Sigmoid colon (tissue), 6 donors: ENCODE measurements at regions not wholly inside any gene's neighbourhood (a gene's known extent, or its start where the extent isn't known, plus 50 kb on each side); places are given as distances from the start of the nearest gene placed in this dataset.

Experiments used
- DNase-seq: peaks from one replicate; pipeline ENCODE4 v3.0.0-alpha.2; 2019
- H3K27ac ChIP-seq, 4 donors: fragments of 200-600 bp; sonication (generic); one replicate each; pipeline ENCODE4 v1.5.1; 2016 to 2019; ENCODE audit warnings: mild to moderate bottlenecking in 1 of 4
- H3K27me3 ChIP-seq, 3 donors: fragments of 200-600 bp; sonication (generic); one replicate each; pipeline ENCODE4 v1.5.1; 2019; ENCODE audit warnings: mild to moderate bottlenecking in 1 of 3
- H3K36me3 ChIP-seq, 4 donors: fragments of 200-600 bp; sonication (generic); one replicate each; pipeline ENCODE4 v1.5.1; 2016 to 2019
- H3K4me1 ChIP-seq, 4 donors: fragments of 200-600 bp; sonication (generic); one replicate each; pipeline ENCODE4 v1.5.1; 2017 to 2019
- H3K4me3 ChIP-seq, 4 donors: fragments of 200-600 bp; sonication (generic); one replicate each; pipeline ENCODE4 v1.5.1; 2017 to 2019; ENCODE audit warnings: mild to moderate bottlenecking in 2 of 4, moderate library complexity in 1 of 4
- H3K9me3 ChIP-seq, 4 donors: fragments of 200-600 bp in 3 of 4; sonication (generic) in 3 of 4; one replicate each; pipeline versions ENCODE4 v1.5.1 to v1.6.1; 2013 to 2019
- EP300 ChIP-seq, 4 donors: sonication (generic); formaldehyde crosslinking; IDR thresholded peaks; one replicate each; pipeline ENCODE4 v1.6.1; 2017; ENCODE audit warnings: antibody characterized with exemption in 4 of 4
- POLR2A ChIP-seq, 2 donors: fragments of 450-650 bp; IDR thresholded peaks; one replicate each; pipeline ENCODE4 v1.6.1; 2016; ENCODE audit warnings: antibody characterized with exemption in 2 of 2, mild to moderate bottlenecking in 2 of 2, moderate library complexity in 2 of 2
- POLR2AphosphoS5 ChIP-seq, 4 donors: sonication (generic); formaldehyde crosslinking; IDR thresholded peaks; one replicate each; pipeline ENCODE4 v1.6.1; 2017; ENCODE audit warnings: antibody characterized with exemption in 4 of 4
- WGBS, 2 donors: extraction: QIAGEN DNeasy Blood & Tissue Kit; methylation state at CpG; one replicate each; pipeline ENCODE4 v1.1.7; 2013; 5-methylcytosine and 5-hydroxymethylcytosine counted together
- intact Hi-C: fragments of 100-400 bp; cut with DNase I; formaldehyde crosslinking; loops from one replicate; pipeline ENCODE4 v1.15.1; 2023
- TF ChIP-seq, protein P1 (sequence below), 4 experiments: fragments of 450-650 bp in 3 of 4; fragments of 200-600 bp in 1 of 4; IDR thresholded peaks; one replicate each; pipeline ENCODE4 v1.5.1; 2016 to 2019; ENCODE audit warnings: antibody characterized with exemption in 4 of 4, mild to moderate bottlenecking in 3 of 4, moderate library complexity in 2 of 4
- donor health status: healthy with polysubstance abuse.
- donor health status: healthy.

DNA sequence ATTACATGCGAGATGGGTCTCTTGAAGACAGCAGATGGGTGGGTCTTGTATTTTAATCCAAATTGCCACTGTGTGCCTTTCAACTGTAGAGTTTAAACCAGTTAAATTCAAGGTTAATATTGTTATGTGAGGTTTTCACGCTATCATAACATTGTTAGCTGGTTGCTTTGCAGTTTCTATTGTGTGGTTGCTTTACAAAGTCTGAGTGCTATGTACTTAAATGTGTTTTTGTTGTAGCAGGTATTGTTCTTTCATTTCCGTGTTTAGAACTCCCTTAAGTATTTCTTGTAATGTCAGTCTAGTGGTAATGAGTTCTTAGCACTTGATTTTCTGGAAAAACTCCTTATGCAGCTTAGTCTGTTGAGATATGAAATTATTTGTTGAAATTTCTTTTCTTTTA, 193.3 kb downstream of the MOXD1 start:
- Histone ChIP-seq H3K27ac (no peak overlapping the region), H3K36me3 (no peaks in the 10 kb centered on the region), H3K9me3 (no peaks in the 10 kb centered on the region), H3K27me3 (no peaks in the 10 kb centered on the region), H3K4me3 (no peak overlapping the region), H3K4me1 (peaks cover 0 to 2% (median 0%) of the 10 kb centered on the region in 4 donors)
- WGBS, 2 donors: 89 to 93% methylated on average over 3 of the region's 3 CpGs
- DNase-seq: no peak
- TF ChIP-seq POLR2A (IDR thresholded peaks at IDR 0.05) (no peak), EP300 (IDR thresholded peaks at IDR 0.05) (no peak), POLR2AphosphoS5 (IDR thresholded peaks at IDR 0.05) (no peak)
- TF ChIP-seq, protein P1, sequence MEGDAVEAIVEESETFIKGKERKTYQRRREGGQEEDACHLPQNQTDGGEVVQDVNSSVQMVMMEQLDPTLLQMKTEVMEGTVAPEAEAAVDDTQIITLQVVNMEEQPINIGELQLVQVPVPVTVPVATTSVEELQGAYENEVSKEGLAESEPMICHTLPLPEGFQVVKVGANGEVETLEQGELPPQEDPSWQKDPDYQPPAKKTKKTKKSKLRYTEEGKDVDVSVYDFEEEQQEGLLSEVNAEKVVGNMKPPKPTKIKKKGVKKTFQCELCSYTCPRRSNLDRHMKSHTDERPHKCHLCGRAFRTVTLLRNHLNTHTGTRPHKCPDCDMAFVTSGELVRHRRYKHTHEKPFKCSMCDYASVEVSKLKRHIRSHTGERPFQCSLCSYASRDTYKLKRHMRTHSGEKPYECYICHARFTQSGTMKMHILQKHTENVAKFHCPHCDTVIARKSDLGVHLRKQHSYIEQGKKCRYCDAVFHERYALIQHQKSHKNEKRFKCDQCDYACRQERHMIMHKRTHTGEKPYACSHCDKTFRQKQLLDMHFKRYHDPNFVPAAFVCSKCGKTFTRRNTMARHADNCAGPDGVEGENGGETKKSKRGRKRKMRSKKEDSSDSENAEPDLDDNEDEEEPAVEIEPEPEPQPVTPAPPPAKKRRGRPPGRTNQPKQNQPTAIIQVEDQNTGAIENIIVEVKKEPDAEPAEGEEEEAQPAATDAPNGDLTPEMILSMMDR (IDR thresholded peaks at IDR 0.05): no peak
- intact Hi-C loops: no loop called here

DNA sequence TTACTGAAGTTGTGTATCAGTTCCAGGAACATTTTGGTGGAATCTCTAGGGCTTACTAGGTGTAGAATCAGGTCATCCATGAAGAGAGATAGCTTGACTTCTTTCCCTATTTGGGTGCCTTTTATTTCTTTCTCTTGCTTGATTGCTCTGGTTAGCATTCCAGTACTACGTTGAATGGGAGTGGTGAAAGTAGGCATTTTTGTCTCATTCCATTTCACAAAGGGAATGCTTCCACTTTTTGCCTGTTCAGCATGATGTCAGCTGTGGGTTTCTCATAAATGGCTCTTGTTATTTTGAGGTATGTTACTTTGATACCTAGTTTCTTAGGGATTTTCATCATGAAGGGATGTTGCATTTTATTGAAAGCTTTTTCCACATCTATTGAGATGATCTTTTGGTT, 195.3 kb downstream of the MOXD1 start:
- Histone ChIP-seq H3K4me1 (peaks cover 0 to 9% (median 0%) of the 10 kb centered on the region in 4 donors), H3K4me3 (no peak overlapping the region), H3K36me3 (no peaks in the 10 kb centered on the region), H3K27ac (no peak overlapping the region), H3K27me3 (no peaks in the 10 kb centered on the region), H3K9me3 (no peaks in the 10 kb centered on the region)
- intact Hi-C loops: no loop called here
- 75 to 82% methylated on average over 1 of the region's 1 CpG for WGBS, 2 donors
- no peak for DNase-seq
- TF ChIP-seq, protein P1 (IDR thresholded peaks at IDR 0.05): no peak
- TF ChIP-seq POLR2A (IDR thresholded peaks at IDR 0.05): no peak
- no peak for TF ChIP-seq POLR2AphosphoS5 (IDR thresholded peaks at IDR 0.05)
- TF ChIP-seq EP300 (IDR thresholded peaks at IDR 0.05): no peak

DNA sequence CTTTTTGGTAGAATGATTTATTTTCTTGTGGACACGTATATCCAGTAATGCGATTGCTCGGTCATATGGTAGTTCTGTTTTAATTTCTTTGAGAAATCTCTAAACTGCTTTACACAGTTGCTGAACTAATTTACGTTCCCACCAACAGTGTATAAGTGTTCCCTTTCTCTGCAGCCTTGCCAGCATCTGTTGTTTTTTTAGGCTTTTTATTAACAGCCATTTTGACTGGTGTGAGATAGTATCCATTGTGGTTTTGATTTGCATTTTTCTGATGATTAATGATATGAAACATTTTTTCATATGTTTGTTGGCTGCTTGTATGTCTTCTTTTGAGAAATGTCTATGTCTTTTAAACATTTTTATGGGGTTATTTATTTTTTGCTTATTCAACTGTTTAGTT, 196.7 kb downstream of the MOXD1 start:
- H3K36me3 ChIP-seq: no peaks in the 10 kb centered on the region
- 76 to 90% methylated on average over 4 of the region's 4 CpGs for WGBS, 2 donors
- H3K27ac ChIP-seq: no peak overlapping the region
- no peaks in the 10 kb centered on the region for H3K27me3 ChIP-seq
- intact Hi-C loops: no loop called here
- peaks cover 0 to 9% (median 0%) of the 10 kb centered on the region in 4 donors for H3K4me1 ChIP-seq
- DNase-seq: no peak
- H3K9me3 ChIP-seq: no peaks in the 10 kb centered on the region
- no peak overlapping the region for H3K4me3 ChIP-seq
- TF ChIP-seq, protein P1 (IDR thresholded peaks at IDR 0.05): no peak
- no peak for TF ChIP-seq POLR2AphosphoS5 (IDR thresholded peaks at IDR 0.05)
- TF ChIP-seq POLR2A (IDR thresholded peaks at IDR 0.05): no peak
- no peak for TF ChIP-seq EP300 (IDR thresholded peaks at IDR 0.05)

DNA sequence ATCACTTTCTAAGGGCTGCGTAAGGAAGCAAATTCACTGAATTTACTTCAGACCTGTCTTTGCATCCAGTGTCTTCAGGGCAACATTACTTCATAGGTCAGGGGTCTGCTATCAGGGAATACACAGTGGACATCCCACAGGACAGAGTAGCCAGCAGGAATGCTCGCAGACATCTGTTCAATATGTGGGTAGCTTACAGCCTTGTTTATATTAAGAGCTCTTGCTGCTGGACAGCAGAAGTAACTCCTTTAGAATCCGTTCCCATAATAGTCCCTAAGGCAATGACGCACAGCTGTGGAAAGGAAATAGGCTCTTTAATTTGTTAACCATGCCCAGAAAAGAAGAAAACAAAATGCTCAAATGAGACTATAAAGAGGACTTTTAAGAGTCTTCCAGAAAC, 198.7 kb downstream of the MOXD1 start:
- Histone ChIP-seq H3K27me3 (no peaks in the 10 kb centered on the region), H3K4me1 (peaks cover 0 to 9% (median 0%) of the 10 kb centered on the region in 4 donors), H3K9me3 (no peaks in the 10 kb centered on the region), H3K4me3 (no peak overlapping the region), H3K27ac (peak overlapping the region; percentile 5 to 59 (median 46)), H3K36me3 (no peaks in the 10 kb centered on the region)
- DNase-seq: peak; percentile 69
- no peak for TF ChIP-seq EP300 (IDR thresholded peaks at IDR 0.05)
- peak in 2 of 4 donors; percentile 27 to 39 for TF ChIP-seq POLR2AphosphoS5 (IDR thresholded peaks at IDR 0.05)
- intact Hi-C loops: no loop called here
- WGBS, 2 donors: 77 to 85% methylated on average over 4 of the region's 4 CpGs

DNA sequence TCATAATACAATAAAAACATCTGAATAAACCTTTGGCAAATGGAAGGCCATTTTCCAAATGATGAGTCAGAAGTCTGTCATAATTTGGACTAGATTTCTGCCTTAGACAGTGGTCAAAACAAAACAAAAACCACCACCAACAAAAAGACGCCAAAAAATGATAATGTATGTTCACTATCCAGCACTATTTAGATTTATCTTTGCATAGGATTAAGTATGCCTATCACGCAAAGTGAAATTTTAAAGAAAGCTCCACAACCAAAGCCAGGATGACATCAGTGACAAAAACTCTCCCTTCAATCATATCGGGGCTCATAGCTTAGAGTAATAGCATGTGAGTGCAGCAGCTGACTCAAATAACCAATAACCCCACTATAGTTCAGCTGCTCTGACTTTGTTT, 201.9 kb downstream of the MOXD1 start:
- TF ChIP-seq POLR2AphosphoS5 (IDR thresholded peaks at IDR 0.05) (no peak), EP300 (IDR thresholded peaks at IDR 0.05) (no peak), POLR2A (IDR thresholded peaks at IDR 0.05) (no peak)
- TF ChIP-seq, protein P1 (IDR thresholded peaks at IDR 0.05): no peak
- DNase-seq: no peak
- intact Hi-C loops: no loop called here
- 82 to 86% methylated on average over 3 of the region's 3 CpGs for WGBS, 2 donors
- peaks cover 0 to 9% (median 0%) of the 10 kb centered on the region in 4 donors for H3K4me1 ChIP-seq
- no peaks in the 10 kb centered on the region for H3K9me3 ChIP-seq
- H3K27ac ChIP-seq: peak overlapping the region in 2 of 4 donors; percentile 19 to 52
- H3K4me3 ChIP-seq: no peak overlapping the region
- H3K27me3 ChIP-seq: no peaks in the 10 kb centered on the region
- no peaks in the 10 kb centered on the region for H3K36me3 ChIP-seq
